Hepatocyte (in vitro differentiated cells): ENCODE measurements at regions not wholly inside any gene's neighbourhood (a gene's known extent, or its start where the extent isn't known, plus 50 kb on each side); places are given as distances from the start of the nearest gene placed in this dataset.

Experiments used
- CTCF ChIP-seq: fragments of 200-600 bp; sonication (generic); IDR thresholded peaks from 2 replicates; pipeline ENCODE4 v1.5.1; 2016; ENCODE audit warnings: antibody characterized with exemption, mild to moderate bottlenecking; ENCODE audit not compliant: poor library complexity
- EZH2 ChIP-seq: fragments of 200-600 bp; sonication (generic); IDR thresholded peaks from 2 replicates; pipeline ENCODE4 v1.6.1; 2016; ENCODE audit warnings: antibody characterized with exemption, mild to moderate bottlenecking, borderline replicate concordance
- EZH2phosphoT487 ChIP-seq: fragments of 200-600 bp; sonication (generic); IDR thresholded peaks from one replicate; pipeline ENCODE4 v1.6.1; 2018; ENCODE audit warnings: antibody characterized with exemption, mild to moderate bottlenecking, low read depth, moderate library complexity; ENCODE audit not compliant: unreplicated experiment, severe bottlenecking

GRCh38 chr5:44178414-44178813 lies 210.8 kb downstream of the FGF10 start:
- TF ChIP-seq CTCF (no peak), EZH2phosphoT487 (no peak), EZH2 (no peak)
